ENCODE measurements at regions not wholly inside any gene's neighbourhood (a gene's known extent, or its start where the extent isn't known, plus 50 kb on each side); places are given as distances from the start of the nearest gene placed in this dataset.

DNA sequence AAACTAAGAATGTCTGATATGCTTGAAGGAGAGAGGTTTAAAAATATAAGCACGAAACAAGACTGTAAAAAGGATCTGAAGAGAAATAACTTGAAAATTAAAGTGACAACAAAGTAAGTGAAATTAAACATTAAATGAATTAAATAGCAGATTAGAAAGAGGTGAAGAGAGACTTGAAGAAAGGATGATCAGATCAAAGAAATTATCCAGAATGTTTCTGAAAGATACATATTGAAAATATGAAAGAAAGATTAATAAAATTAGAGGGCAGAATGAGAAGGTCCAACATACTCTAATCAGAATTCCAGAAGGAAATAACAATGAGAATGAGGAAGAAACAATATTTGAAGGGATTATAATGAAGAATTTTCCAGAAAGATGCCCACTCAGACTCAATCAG, 151.1 kb downstream of the FAM76B start:
- TF ChIP-seq, protein P1, sequence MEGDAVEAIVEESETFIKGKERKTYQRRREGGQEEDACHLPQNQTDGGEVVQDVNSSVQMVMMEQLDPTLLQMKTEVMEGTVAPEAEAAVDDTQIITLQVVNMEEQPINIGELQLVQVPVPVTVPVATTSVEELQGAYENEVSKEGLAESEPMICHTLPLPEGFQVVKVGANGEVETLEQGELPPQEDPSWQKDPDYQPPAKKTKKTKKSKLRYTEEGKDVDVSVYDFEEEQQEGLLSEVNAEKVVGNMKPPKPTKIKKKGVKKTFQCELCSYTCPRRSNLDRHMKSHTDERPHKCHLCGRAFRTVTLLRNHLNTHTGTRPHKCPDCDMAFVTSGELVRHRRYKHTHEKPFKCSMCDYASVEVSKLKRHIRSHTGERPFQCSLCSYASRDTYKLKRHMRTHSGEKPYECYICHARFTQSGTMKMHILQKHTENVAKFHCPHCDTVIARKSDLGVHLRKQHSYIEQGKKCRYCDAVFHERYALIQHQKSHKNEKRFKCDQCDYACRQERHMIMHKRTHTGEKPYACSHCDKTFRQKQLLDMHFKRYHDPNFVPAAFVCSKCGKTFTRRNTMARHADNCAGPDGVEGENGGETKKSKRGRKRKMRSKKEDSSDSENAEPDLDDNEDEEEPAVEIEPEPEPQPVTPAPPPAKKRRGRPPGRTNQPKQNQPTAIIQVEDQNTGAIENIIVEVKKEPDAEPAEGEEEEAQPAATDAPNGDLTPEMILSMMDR (IDR thresholded peaks at IDR 0.05): no peak
- TF ChIP-seq, protein P2, sequence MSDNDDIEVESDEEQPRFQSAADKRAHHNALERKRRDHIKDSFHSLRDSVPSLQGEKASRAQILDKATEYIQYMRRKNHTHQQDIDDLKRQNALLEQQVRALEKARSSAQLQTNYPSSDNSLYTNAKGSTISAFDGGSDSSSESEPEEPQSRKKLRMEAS (CRISPR knock-in tag; IDR thresholded peaks at IDR 0.05): no peak

Data from WTC11 (cell line).